GM21619 (cell line): ENCODE measurements at regions not wholly inside any gene's neighbourhood (a gene's known extent, or its start where the extent isn't known, plus 50 kb on each side); places are given as distances from the start of the nearest gene placed in this dataset.
"Not testable (repeated sequence)": the region's sequence is repeated elsewhere in the genome, so short reads cannot be mapped to it uniquely, and the experiment has no call there.

Experiments used
- ATAC-seq: cut with Tn5 transposase; IDR thresholded peaks from one replicate; pipeline ENCODE4 v1.9.1; 2021; ENCODE audit not compliant: unreplicated experiment

DNA sequence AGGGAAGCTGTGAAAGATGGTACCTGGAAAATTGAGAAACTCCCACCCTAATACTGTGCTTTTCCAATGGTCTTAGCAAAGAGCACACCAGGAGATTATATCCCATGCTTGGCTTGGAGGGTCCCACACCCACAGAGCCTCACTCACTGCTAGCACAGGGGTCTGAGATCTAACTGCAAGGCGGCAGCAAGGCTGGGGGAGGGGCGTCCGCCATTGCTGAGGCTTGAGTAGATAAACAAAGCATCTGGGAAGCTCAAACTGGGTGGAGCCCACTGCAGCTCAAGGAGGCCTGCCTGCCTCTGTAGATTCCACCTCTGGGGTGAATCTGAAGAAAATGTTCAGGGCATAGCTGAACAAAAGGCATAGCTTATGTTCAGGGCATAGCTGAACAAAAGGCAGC lies 510.6 kb upstream of the LMO3 start:
- not testable (repeated sequence) for ATAC-seq

DNA sequence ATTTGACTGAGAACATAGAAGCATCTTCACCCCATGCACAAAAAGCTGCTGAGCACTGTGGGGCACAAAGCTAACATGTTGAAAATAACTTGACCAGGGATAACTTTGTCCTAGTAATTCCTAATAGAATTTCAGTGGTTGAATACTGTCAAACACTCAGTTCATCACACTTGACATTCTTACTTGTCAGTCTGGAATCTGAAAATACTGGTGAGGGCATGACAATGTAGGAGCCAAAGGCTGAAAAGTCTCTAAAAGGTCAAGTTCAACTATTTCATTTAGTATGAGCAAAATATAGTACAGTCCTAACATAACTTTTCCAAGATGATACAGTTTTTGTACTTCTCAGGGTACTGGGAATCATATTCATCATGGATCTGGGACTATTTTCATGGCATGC lies 504.4 kb upstream of the LMO3 start:
- no peak for ATAC-seq

DNA sequence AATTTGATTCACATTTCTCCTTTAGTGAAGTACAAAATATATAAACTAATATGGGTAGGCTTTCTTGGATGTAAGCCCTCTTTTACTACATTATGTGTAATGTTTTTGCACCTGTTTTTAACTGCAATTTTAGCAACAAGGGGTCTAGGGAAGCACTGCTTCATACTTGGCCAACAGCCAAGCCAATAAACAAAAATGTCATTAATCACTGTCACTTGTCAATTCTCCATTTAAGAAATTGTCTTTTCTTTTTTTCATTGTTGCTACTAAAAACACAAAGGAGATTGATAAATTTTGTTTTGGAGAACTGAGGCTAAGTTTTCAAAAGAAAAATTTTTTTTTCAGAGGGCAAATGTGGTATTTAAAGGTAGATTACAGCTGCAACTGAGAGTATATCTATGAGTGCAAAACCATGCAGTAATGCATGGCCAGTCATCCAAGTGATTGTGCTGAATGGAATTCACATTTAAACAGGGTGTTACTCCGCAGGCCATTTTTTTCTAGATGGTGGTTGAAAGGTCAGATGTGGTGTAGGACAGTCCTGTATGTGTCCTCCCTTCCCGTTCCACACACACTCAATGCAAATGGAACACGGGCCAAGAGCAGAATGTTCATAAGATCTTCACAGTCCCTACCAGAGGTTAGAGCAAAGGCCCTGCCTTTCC lies 503.0 kb upstream of the LMO3 start:
- ATAC-seq, result no peak

DNA sequence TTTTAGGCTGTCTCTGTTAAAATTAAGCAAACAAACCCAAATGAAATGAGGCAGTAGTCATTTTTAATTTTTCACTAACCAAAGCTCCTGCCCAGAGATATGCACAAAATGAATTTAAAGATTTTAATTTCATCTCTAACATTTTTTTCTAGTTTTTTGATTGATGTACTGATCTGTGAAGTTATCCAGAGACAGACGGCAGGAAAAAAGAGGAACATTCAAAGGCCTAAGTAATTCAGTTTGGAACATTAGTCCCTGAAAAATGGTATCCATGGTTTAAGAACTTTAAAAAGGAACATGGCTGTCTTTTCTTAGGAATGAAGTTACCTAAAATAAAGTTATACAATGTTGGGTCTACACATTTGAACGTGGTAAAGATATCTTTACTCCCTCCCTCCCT lies 498.8 kb upstream of the LMO3 start:
- ATAC-seq, result no peak

DNA sequence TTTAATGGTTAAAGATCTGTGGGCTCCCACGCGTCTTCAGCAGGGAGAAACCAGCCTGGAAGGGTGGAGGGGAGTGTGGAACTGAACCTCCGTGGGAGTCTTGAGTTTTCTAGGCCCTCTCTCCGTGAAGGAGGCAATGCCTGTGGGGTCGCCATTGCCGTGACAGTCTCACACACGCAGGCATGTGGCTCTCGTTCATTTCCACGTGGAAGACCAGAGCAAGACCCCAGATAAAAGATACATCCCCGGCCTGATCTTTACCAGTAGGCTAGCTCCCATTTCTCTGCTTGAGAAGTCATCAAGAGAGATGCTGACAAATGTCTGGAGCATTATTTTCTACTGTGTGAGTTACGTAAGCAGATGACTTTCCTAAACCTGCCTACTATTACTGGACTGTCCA lies 491.7 kb upstream of the LMO3 start:
- no peak for ATAC-seq

- ATAC-seq, result no peak
These were observed 478.9 kb upstream of the LMO3 start for GRCh38 chr12:17084831-17085230.

GRCh38 chr12:17079251-17079909 lies 473.4 kb upstream of the LMO3 start:
- no peak for ATAC-seq

- ATAC-seq, result no peak
These were observed 471.6 kb upstream of the LMO3 start for GRCh38 chr12:17077594-17077993.

DNA sequence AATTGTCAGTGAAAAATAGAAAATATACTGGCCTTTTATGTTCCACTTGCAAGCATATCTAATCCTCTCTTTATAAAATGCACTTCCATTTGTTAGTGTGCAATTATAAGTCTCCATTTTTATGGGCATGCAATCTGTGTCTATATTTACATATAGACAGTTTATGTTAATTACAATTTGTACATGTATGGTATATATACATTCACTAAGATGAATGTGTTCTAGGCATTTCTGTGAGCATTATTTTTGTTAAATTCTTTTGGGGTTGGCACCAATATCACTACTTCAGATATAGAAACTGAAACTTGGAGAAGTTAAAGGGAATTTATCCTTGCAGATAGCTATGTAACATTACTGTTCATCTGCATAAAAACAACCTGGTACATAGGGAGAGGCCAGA lies 470.8 kb upstream of the LMO3 start:
- no peak for ATAC-seq

DNA sequence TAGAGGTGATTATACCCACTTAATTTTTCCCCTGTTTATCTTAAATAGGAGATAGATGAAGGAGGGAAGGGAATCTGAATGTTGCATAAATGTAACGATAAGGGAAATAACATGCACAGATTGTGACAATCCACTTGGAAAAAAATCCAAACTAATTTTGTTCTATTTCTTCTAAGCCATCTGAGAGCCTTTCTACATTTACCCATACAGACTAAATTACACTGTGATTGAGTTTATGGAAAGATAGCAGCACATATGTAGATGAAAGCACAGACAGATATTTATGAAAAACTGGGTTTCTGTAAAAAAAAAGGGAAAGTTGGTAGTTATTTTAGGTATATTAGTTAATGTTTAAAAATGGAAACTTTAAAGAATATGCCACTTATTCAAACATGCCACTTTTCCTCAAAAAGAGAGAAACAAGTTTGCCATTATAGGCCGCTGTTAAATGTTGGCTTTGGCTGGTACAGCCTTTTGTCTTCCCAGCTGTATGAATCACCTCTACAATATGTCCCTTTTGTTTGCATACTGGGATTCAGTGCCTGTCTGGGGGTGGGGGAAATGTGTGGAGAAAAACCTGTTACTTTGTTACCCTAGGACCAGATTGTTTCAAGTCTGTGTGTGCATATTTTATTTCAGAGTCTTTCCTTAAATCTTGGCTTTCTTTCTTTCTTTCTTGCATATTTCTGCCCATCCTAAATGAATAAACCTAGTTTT lies 470.2 kb upstream of the LMO3 start:
- ATAC-seq, result no peak

DNA sequence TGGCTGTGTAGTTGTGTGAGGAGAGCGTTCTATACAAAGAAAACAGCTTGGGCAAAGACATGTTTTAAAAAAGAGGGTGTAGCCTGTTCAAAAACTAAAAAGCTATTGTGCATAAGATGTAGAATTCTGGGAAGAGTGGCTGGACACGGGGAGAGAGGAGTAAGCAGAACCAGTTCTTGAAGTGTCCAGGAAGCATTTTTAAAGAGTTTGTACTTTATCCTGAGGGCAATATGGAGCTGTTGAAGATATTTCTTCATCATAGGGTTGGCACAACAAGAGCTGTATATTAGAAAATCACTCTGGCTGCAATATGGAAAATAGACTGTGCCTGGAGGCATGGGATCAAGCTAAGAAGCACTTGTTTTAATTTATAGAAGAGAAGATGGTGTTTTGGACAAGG lies 458.9 kb upstream of the LMO3 start:
- ATAC-seq, result no peak

DNA sequence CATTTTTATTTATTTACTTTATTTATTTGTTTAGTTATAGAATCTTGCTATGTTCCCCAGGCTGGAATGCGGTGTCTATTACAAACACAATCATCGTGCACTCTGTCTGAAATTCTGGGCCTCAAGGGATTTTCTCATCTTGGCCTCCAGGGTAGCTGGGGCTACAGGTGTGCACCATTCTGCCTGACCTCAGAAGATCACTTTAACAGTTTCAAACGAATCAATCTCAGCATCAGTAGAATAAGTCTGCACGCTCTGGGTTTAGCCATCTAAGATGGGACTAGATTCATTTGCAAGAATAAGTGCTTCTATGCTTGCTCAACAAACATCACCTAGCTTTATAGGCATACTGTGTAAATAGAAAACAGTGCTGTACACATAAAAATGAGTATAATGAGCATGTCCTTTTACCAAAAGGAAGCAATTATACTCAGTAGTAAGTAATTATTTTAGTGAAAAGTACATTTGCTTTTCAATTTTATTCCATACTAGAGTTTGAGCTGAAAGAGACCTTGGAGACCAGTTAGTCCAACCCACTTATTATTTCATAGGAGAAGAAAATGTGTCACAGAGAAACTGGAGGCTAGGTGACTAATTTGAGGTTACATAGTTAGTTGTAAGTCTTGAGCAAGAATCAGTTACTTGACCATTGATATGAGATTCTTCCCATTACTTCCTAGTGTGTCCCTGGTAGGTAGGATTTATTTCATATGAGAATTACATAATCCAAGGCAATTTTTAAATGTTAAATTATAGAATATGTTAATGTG lies 456.5 kb upstream of the LMO3 start:
- ATAC-seq, result no peak

DNA sequence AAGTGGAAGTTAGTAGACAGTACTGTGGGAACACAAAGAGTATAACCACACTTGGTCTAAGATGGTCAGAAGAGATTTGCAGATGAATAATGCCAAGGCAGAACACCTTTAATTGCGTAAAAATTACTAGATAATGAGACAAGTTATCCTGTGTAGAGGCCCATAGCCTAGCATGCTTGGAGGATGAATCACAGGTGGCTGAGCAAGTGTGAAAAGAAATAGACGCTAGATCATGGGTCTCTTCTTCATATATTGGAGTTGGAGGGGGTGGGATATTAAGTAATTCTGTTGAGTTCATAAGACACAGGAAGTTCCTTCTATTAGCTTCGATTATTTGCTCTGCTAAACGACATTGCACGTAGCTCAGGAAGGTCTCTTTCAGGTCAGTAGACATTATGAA lies 454.3 kb upstream of the LMO3 start:
- no peak for ATAC-seq

DNA sequence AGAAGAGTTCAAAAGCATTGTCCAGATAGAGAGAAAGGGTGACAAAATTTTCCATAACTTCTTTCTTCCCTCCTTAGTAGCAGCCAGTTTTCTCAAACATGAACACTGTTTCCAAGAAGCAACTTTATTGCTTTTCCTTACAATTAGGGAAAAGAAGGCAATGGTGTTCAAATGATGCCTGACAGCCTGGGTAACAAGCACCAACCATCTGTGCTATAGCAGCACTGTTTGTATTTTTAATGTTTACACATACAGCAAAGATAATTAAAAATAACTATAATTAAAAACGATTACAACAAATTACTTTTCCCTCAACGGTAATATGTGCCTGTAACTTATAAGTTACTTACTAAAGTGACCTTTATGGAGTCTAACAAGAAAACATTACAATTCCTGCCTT lies 450.6 kb upstream of the LMO3 start:
- no peak for ATAC-seq

- ATAC-seq, result no peak
These were observed 433.0 kb upstream of the LMO3 start for GRCh38 chr12:17038923-17039322.

DNA sequence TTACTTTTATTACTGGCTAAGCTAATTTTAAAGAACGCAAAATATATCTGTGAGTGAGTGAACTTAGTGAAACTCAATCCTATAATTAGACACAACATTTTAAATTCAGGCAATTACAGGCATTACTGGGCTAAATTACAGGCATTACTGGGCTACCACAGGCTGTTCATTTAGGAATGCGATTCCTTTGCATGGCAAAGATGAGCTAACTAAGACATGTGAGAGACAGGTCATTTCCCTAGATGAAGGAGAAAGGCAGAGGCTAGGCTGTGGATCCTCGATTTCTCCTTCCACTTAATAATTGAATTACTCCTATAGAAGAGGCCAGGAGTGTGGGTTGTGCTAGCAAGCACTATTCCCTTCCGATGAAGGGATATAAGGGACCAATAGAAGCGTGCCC lies 429.4 kb upstream of the LMO3 start:
- ATAC-seq, result no peak

- ATAC-seq, result no peak
These were observed 424.4 kb upstream of the LMO3 start for GRCh38 chr12:17030338-17030737.

GRCh38 chr12:17028348-17028747 lies 422.4 kb upstream of the LMO3 start:
- no peak for ATAC-seq

DNA sequence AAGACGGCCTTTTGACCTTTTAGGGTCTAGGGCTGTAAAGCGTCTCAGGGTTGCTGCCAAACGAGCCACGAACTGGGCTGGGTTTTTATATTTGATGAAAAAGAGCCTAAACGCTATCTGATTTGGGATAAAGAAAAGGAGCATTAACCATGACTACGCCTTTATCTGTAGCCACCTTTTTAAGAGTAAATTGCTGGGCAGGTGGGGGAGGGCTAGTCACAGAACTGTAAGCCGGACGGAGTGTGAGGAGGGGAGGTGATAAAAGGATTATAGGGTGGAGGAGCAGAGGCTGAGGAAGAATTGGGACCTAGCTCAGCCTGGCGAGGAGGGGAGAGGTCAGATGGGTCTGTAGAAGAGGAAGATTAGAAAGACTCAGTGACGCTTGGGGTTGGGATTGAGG lies 419.5 kb upstream of the LMO3 start:
- ATAC-seq, result not testable (repeated sequence)

DNA sequence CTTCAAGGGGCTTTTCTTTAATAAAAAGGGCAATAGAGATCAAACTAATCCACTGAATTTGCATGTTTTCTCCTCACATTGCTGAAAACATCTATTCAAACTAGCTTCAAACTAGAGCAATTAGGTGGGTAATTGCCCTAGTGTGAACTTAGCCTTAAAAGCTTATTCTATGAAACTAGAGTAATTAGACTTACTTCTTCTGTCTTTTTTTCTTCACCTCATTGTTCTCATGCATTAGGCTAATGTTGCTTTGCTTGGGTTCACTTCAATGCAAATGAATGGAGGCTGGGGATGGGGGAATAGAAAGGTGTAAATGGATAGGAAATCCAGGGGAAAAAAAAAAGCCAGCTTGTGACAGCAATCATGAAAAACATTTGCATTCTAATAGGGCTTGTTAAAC lies 414.8 kb upstream of the LMO3 start:
- no peak for ATAC-seq

GRCh38 chr12:17017402-17017801 lies 411.4 kb upstream of the LMO3 start:
- ATAC-seq, result no peak
